Glomerular visceral epithelial cell (primary cell): ENCODE measurements at regions not wholly inside any gene's neighbourhood (a gene's known extent, or its start where the extent isn't known, plus 50 kb on each side); places are given as distances from the start of the nearest gene placed in this dataset.

ENCODE experiments used
- DNase-seq: peaks from one replicate; pipeline ENCODE4 v3.0.0-alpha.2; 2016; ENCODE audit errors: extremely low spot score

- no peak for DNase-seq
Measured at GRCh38 chr4:108527723-108528122, 92.7 kb upstream of the RPL34 start.

- no peak for DNase-seq
Measured at GRCh38 chr4:108520807-108521206, 99.6 kb upstream of the RPL34 start.

DNA sequence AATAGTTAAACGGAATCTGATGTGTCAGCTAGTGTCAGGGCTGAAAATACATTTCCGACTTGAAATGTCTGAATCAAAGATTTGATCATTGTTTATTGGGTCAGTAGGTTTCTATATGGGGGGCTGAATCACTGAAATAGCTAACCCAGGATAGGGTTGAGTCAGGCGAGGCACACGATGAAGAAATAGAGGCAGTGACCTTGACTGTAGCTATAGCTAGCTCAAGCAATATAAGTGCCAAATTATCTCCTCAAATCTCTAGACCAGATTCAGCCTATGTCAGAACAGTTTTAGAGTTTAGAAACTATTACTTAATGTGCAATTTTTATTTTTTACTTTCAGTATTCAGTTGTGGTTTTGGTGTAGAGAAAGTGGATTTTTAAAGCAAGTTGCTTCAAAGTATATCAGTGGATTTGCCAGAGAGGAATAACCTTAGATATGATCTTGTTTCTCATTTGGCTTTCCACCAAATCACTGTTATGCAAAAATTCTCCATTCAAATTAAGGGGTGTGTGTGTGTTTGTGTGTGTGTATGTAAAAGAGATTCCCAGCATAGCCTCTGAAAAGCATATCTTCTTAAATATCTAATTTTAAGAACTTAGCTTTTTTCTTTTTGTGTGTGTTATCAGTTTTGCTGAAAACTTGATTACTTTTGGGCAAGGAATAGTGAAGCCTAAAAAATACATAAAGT lies 100.3 kb upstream of the RPL34 start:
- DNase-seq: no peak

- no peak for DNase-seq
Measured at GRCh38 chr4:108519208-108519833, 101.1 kb upstream of the RPL34 start.

DNA sequence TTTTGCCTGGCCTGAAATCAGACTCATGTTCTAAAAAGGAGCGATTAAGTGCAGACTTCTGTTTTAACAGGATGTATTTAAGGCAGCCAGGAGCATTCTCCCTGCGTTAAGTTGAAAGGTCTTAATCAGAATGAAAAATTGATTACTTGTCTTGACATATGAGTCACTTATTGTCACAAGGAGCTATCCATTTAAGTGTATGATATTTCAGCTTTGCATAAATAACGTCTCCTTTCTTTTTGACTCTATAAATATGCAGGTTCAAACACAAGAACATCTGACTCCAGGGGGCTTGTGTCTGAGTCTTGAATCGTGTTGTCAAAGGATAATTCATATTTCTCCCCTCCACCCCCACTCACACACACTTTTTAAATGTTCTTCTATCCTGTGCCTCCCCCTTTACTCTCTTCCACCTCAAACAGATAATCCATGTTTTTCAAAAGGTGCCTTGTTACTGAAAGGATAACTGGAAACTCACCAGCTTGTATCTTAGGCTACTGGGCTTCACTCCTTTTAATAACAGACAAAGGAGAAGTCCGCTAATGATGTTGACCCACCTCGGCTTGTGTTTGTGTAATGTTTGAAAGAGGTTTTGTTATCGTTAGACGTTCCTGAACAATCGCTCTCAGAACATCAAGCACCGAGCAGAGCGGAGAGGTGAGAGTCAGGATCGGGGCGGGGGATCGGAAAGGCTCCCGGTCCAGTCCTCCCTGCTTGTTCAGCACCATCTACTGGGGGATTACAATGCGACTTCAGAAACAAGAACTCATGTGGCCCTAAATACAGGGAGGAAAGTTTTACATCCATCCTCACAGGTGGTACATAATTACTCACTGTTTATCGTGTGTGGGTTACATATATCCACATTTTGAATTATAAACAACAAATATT lies 107.5 kb upstream of the RPL34 start:
- peak; percentile 64 for DNase-seq

DNA sequence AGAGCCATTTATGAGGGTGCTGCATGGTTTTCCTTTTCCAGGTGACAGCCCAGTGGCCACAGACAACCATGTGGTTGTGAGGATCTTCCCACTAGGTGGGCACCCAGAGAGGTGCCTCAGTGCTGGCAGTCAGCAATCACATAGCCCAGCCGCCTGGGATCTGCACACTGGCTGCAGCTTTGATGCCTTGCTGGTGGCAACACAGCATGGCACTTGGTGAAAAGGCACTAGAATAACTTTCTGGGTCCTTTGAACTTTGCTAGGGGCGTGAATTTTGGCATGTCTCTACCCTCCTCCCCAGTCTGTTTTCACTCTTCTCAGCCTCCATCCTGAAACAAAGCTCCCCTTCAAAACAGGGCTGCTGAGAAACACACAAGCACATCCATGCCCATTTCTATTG lies 108.8 kb upstream of the RPL34 start:
- DNase-seq: no peak

DNA sequence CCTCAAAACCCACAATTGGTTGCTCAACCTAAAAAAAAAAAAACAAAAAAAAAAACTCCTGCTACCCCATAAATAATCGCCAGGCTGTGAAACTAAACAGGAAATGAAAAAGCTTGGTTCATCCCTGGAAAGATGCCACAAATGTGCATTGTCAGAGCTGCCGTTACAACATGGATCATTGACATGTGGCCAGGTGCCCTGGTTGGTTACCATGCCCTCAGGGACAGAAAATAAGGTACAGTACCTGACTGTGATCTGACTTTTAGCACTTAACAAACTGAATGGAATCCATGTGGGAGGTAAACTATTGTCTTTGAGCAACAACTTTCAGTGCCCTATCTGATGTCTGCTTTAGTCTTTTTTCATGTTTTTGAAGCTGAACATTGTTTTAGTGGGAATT lies 118.0 kb upstream of the RPL34 start:
- DNase-seq: no peak

DNA sequence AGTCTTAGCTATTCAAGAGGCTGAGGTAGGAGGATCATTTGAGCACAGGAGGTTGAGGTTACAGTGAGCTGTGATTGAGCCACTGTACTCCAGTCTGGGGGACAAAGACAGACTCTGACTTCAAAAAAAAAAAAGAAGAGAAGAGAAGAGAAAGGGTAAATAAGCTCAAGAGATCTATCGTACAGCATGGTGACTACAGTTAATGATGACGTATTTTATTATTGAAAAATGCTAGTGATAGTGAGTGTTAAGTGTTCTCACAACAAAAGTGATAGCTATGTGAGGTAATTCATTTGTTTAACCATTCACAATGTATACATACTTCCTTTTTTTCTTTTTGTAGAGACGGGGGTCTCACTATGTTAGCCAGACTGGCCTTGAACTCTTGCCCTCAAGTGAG lies 121.5 kb upstream of the RPL34 start:
- no peak for DNase-seq

DNA sequence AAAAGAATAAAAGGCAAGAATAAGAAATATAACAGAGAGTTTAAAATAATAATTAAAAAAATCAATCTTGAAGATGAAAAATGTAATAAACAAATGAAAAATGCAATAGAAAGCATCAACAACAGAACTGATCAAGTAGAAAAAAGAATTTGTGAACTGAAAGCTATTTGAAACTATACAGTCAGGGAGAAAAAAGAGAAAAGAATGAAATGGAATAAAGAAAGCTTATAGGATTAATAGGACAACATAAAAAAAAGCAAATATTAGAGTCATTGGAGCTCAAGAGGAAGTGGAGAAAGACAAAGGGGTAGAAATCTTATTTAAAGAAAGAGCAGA lies 126.8 kb upstream of the RPL34 start:
- no peak for DNase-seq

GRCh38 chr4:108492816-108493595 lies 127.4 kb upstream of the RPL34 start:
- DNase-seq: peak; percentile 17

GRCh38 chr4:108488865-108489264 lies 131.5 kb upstream of the RPL34 start:
- DNase-seq: no peak

GRCh38 chr4:108486046-108486445 lies 134.3 kb upstream of the RPL34 start:
- no peak for DNase-seq

DNA sequence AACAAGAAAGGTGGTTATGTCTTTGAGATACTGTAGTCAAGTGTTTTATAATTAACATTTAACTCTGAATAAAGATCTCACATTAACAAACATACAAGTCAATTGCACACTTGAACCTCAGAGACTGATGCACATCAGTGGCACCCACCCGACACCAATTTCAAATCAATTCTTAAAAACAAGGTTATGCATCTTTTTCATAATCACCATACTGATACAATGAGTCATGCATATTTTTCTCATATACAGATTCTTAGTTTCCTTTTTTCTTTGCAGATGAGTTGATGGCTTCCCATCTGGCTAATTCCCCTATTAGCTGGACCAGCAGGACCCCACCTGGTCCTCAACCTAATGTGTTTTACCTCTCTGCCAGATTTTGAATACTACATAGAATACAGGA lies 136.2 kb upstream of the RPL34 start:
- DNase-seq: no peak

GRCh38 chr4:108483650-108484049 lies 136.7 kb upstream of the RPL34 start:
- no peak for DNase-seq

GRCh38 chr4:108483079-108483478 lies 137.3 kb upstream of the RPL34 start:
- DNase-seq: peak; percentile 30

GRCh38 chr4:108480881-108481280 lies 139.5 kb upstream of the RPL34 start:
- no peak for DNase-seq

- DNase-seq: no peak
Measured at GRCh38 chr4:108477527-108478108, 142.8 kb upstream of the RPL34 start.

- DNase-seq: no peak
Measured at GRCh38 chr4:108473163-108473720, 147.1 kb upstream of the RPL34 start.

GRCh38 chr4:108466936-108467902 lies 153.2 kb upstream of the RPL34 start:
- DNase-seq: peak; percentile 82

DNA sequence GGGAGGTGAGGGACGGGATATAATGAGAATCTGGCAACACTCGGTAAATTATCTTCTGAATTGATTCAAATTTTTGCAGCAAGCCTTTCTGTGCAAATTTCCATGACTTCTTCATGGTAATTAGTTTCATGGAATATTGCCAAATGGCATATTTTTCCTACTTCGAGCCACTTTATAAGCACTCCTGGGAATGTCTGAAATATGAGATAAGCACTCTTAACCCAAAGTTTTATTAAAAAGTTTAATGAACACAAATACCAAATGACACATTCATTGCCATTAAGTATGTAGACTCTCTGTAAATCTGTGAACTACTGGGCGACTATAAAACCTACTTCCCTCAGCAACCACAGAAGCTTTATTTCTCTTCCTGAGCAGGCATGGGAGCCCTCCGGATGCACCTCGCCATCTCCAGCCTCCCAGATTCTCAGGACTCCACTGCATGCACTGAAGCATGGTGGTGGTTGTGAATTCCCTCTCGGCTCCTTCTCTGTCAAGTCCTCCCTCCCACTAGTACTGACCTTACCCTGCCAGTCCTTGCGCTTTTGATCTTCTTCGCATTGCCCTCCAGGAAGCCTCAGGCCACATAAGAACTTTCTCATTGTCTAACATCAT lies 154.4 kb upstream of the RPL34 start:
- no peak for DNase-seq
